ENCODE measurements at regions not wholly inside any gene's neighbourhood (a gene's known extent, or its start where the extent isn't known, plus 50 kb on each side); places are given as distances from the start of the nearest gene placed in this dataset.

DNA sequence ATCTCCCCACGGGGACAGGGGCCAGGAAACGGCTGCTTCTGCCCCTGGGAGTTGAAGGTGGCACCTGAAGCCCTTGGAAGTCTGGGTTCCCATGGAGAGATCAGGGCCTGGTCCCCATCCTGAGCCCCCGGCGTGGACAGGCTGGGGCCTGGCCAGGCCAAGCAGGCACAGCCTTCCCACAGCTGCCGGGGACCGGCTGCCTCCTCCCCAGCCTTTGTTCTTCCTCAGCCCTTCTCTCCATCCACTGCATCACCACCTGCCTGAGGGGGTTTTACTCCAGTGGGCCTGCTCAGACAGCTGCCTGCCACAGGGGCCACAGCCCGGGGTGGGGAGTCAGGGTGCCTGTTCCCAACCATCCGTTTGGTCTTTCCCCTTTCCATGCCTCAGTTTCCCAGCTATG is 187.7 kb downstream of the INHBB start:
- no peak for DNase-seq (ENCODE audit: low spot score)
- TF ChIP-seq, protein P1, sequence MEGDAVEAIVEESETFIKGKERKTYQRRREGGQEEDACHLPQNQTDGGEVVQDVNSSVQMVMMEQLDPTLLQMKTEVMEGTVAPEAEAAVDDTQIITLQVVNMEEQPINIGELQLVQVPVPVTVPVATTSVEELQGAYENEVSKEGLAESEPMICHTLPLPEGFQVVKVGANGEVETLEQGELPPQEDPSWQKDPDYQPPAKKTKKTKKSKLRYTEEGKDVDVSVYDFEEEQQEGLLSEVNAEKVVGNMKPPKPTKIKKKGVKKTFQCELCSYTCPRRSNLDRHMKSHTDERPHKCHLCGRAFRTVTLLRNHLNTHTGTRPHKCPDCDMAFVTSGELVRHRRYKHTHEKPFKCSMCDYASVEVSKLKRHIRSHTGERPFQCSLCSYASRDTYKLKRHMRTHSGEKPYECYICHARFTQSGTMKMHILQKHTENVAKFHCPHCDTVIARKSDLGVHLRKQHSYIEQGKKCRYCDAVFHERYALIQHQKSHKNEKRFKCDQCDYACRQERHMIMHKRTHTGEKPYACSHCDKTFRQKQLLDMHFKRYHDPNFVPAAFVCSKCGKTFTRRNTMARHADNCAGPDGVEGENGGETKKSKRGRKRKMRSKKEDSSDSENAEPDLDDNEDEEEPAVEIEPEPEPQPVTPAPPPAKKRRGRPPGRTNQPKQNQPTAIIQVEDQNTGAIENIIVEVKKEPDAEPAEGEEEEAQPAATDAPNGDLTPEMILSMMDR (IDR thresholded peaks at IDR 0.05; ENCODE audit: borderline replicate concordance, control extremely low read depth, extremely low read depth, insufficient read depth, missing control alignments), result no peak
- in situ Hi-C loops (cut with MboI; ENCODE audit: low sequenced_read_pairs, unreplicated experiment), result no loop called here

DNA sequence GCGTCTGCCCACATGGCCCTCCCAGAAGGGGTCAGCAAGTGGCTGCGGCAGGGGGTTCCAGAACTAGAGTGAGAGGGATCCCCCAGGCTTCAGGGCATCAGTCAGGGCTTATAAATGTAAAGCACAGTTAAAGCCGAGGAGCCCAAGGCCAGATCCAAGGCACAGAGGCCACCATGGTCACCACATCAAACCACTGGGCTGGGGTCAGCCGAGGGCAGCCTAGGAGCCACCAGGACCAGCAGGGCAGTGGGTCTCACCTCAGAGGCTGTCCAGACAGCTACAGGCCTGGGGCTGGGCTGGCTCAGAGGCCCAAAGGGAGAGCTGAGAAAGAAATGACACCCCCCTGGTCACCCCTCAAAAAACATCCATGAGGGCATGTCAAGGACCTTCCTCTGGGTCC is 188.5 kb downstream of the INHBB start:
- DNase-seq (ENCODE audit: low spot score), result no peak
- in situ Hi-C loops (cut with MboI; ENCODE audit: low sequenced_read_pairs, unreplicated experiment), result no loop called here
- TF ChIP-seq, protein P1 (IDR thresholded peaks at IDR 0.05; ENCODE audit: borderline replicate concordance, control extremely low read depth, extremely low read depth, insufficient read depth, missing control alignments), result no peak

DNA sequence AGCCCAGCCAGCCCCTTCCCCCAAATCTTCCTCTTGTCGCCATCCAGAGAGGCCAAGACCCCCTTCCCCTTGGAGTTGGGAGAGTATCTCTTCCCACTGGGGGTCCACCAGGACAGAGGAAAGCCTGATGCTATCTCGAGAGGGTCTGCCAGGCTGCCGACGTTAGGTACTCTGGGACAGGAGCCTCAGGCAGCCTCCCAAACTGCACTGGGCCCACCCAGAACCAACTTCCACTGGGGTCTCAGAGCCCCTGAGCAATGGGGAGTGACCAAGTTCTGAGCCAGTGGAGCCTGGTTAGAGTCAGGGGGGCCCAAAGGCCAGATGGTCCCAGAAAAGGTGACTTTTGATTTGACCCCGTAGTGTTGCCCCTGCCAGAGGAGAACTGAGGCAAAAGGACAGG is 189.1 kb downstream of the INHBB start:
- TF ChIP-seq, protein P1 (IDR thresholded peaks at IDR 0.05; ENCODE audit: borderline replicate concordance, control extremely low read depth, extremely low read depth, insufficient read depth, missing control alignments), result no peak
- in situ Hi-C loops (cut with MboI; ENCODE audit: low sequenced_read_pairs, unreplicated experiment), result no loop called here
- DNase-seq (ENCODE audit: low spot score), result no peak

DNA sequence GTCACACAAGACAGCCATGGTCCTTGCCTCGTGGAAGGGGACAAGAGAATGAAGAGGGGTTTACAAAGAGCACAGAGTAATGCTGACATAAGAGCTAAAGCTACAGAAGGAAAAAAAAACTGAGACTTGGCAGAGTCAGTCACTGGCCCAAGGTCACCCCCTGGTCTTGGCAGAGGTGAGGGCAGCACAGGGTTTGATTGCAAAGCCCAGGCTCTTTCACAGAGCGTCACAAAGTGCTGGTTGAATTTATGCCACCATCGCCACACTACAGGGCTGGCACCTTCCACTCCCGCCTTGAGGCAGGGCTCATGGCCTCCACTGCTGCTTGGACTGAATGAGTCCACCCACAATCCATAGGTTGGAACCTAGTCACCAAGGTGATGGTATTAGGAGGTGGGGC is 190.2 kb downstream of the INHBB start:
- TF ChIP-seq, protein P1 (IDR thresholded peaks at IDR 0.05; ENCODE audit: borderline replicate concordance, control extremely low read depth, extremely low read depth, insufficient read depth, missing control alignments), result no peak
- DNase-seq (ENCODE audit: low spot score), result no peak
- in situ Hi-C loops (cut with MboI; ENCODE audit: low sequenced_read_pairs, unreplicated experiment), result no loop called here

DNA sequence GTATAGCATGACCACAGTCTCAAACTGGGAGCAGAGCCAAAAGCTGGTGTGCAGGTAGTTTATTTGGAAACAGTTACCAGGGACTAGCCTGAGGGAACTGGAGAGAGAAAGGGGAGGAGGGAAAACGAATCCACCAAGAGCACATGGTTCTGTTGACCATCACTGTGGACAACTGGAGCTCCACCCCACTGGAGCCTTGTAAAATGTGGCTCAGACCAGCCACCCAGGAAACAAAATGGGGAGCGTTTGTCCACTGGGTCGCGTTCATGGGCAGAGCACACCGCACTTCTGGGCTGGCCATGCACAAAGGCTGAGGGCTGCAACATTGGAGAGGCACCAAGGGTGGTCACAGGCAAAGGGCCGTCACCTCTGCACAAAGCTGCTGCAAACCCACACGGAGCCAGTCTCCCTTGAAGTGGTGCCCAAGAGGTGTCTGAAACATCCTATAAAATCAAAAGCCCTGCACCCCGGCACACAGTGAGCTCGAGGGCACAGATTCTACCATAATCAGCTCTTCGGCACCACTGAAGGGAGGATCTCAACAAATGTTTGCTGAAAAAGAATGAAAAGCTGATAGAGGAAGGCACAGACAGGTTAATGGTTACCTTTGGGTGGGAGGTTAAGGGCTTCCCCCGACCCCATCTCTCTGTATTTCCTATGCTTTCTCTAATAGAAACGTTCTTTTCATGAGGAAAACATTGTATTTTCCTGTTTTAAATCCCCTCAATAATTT is 192.9 kb downstream of the INHBB start:
- in situ Hi-C loops (cut with MboI; ENCODE audit: low sequenced_read_pairs, unreplicated experiment), result no loop called here
- TF ChIP-seq, protein P1 (IDR thresholded peaks at IDR 0.05; ENCODE audit: borderline replicate concordance, control extremely low read depth, extremely low read depth, insufficient read depth, missing control alignments), result no peak
- no peak for DNase-seq (ENCODE audit: low spot score)

DNA sequence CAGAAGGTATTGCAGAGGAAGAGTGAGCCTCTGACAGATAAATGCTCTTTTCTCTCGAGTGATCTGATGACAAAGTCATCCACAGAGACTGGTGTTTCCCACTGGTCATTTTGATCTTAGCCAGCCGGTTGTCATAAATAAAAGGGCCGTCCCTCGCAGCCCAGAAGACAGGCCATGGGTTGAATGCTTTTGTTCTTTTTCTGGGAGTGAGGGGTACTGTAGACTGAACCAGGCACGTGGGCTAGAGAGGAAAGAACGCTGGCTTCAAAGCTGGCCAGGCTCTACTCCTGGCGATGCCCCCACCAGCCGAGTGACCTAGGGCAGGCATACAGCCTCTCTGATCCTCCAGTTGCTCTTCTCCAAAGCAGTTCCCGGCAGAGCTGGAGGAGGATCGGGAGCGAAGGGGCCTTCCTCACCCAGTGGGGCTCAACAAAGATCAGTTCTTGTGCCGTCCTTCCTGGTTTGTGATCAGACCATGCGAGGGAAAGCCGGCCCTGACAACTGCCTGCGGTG is 193.5 kb downstream of the INHBB start:
- in situ Hi-C loops (cut with MboI; ENCODE audit: low sequenced_read_pairs, unreplicated experiment), result no loop called here
- no peak for DNase-seq (ENCODE audit: low spot score)
- TF ChIP-seq, protein P1 (IDR thresholded peaks at IDR 0.05; ENCODE audit: borderline replicate concordance, control extremely low read depth, extremely low read depth, insufficient read depth, missing control alignments), result no peak
